ENCODE measurements at regions not wholly inside any gene's neighbourhood (a gene's known extent, or its start where the extent isn't known, plus 50 kb on each side); places are given as distances from the start of the nearest gene placed in this dataset.

- peak; percentile 53 for ATAC-seq
- no peak for TF ChIP-seq RARB (CRISPR knock-in tag; IDR thresholded peaks at IDR 0.05)
- TF ChIP-seq ESRRG (CRISPR knock-in tag; IDR thresholded peaks at IDR 0.05), result no peak
- TF ChIP-seq POU6F1 (CRISPR knock-in tag; IDR thresholded peaks at IDR 0.05; ENCODE audit: borderline replicate concordance, low read depth), result no peak
- no peak for TF ChIP-seq PPARA (CRISPR knock-in tag; IDR thresholded peaks at IDR 0.05; ENCODE audit: borderline replicate concordance)
- no peak for TF ChIP-seq CSRNP3 (CRISPR knock-in tag; IDR thresholded peaks at IDR 0.05)
- TF ChIP-seq ZNF8 (CRISPR knock-in tag; IDR thresholded peaks at IDR 0.05), result no peak
- TF ChIP-seq BACH2 (CRISPR knock-in tag; IDR thresholded peaks at IDR 0.05; ENCODE audit: borderline replicate concordance), result no peak
- no peak for TF ChIP-seq ZFP30 (CRISPR knock-in tag; IDR thresholded peaks at IDR 0.05)
- TF ChIP-seq TOX (CRISPR knock-in tag; IDR thresholded peaks at IDR 0.05; ENCODE audit: borderline replicate concordance), result no peak
- TF ChIP-seq GLIS3 (CRISPR knock-in tag; IDR thresholded peaks at IDR 0.05), result no peak
- TF ChIP-seq ZC3H10 (CRISPR knock-in tag; IDR thresholded peaks at IDR 0.05), result no peak
- TF ChIP-seq TCF4 (CRISPR knock-in tag; IDR thresholded peaks at IDR 0.05; ENCODE audit: borderline replicate concordance), result no peak
- TF ChIP-seq CREB5 (CRISPR knock-in tag; IDR thresholded peaks at IDR 0.05; ENCODE audit: low read depth), result no peak
Observed at GRCh38 chr15:68484696-68485400, 52.9 kb upstream of the ITGA11 start.

- TF ChIP-seq GLIS3 (CRISPR knock-in tag; IDR thresholded peaks at IDR 0.05) (no peak), TOX (CRISPR knock-in tag; IDR thresholded peaks at IDR 0.05; ENCODE audit: borderline replicate concordance) (no peak), ARNTL (CRISPR knock-in tag; IDR thresholded peaks at IDR 0.05; ENCODE audit: borderline replicate concordance, low read depth) (no peak), ESRRG (CRISPR knock-in tag; IDR thresholded peaks at IDR 0.05) (no peak), TCF4 (CRISPR knock-in tag; IDR thresholded peaks at IDR 0.05; ENCODE audit: borderline replicate concordance) (no peak), POU6F1 (CRISPR knock-in tag; IDR thresholded peaks at IDR 0.05; ENCODE audit: borderline replicate concordance, low read depth) (no peak), TSHZ2 (CRISPR knock-in tag; IDR thresholded peaks at IDR 0.05) (no peak), SNAI2 (CRISPR knock-in tag; IDR thresholded peaks at IDR 0.05) (no peak), ZC3H10 (CRISPR knock-in tag; IDR thresholded peaks at IDR 0.05) (no peak), BACH2 (CRISPR knock-in tag; IDR thresholded peaks at IDR 0.05; ENCODE audit: borderline replicate concordance) (no peak), ZFP30 (CRISPR knock-in tag; IDR thresholded peaks at IDR 0.05) (no peak), OSR1 (CRISPR knock-in tag; IDR thresholded peaks at IDR 0.05) (no peak), ZNF70 (CRISPR knock-in tag; IDR thresholded peaks at IDR 0.05) (no peak), RARB (CRISPR knock-in tag; IDR thresholded peaks at IDR 0.05) (no peak), ISL1 (CRISPR knock-in tag; IDR thresholded peaks at IDR 0.05) (no peak), ZFP3 (CRISPR knock-in tag; IDR thresholded peaks at IDR 0.05) (no peak), CSRNP3 (CRISPR knock-in tag; IDR thresholded peaks at IDR 0.05) (no peak), PATZ1 (CRISPR knock-in tag; IDR thresholded peaks at IDR 0.05; ENCODE audit: borderline replicate concordance) (no peak)
- ATAC-seq, result no peak
Observed at GRCh38 chr15:68485721-68486360, 53.9 kb upstream of the ITGA11 start.
